ENCODE measurements at regions not wholly inside any gene's neighbourhood (a gene's known extent, or its start where the extent isn't known, plus 50 kb on each side); places are given as distances from the start of the nearest gene placed in this dataset.

- no peak for DNase-seq
Measured at GRCh38 chr9:120107138-120107537, 472.8 kb downstream of the CDK5RAP2 start.

- DNase-seq = no peak
Measured at GRCh38 chr9:120104771-120105170, 475.2 kb downstream of the CDK5RAP2 start.

GRCh38 chr9:120100595-120100994 is 479.4 kb downstream of the CDK5RAP2 start:
- DNase-seq = no peak

GRCh38 chr9:120099065-120099464 is 480.9 kb downstream of the CDK5RAP2 start:
- DNase-seq = no peak

- no peak for DNase-seq
Measured at GRCh38 chr9:120098584-120098983, 481.4 kb downstream of the CDK5RAP2 start.

- DNase-seq = no peak
Measured at GRCh38 chr9:120091206-120091605, 488.8 kb downstream of the CDK5RAP2 start.

- DNase-seq = no peak
Measured at GRCh38 chr9:120080849-120081248, 499.1 kb downstream of the CDK5RAP2 start.

GRCh38 chr9:120078112-120078511 is 501.9 kb downstream of the CDK5RAP2 start:
- no peak for DNase-seq

- DNase-seq = no peak
Measured at GRCh38 chr9:120071760-120072159, 508.2 kb downstream of the CDK5RAP2 start.

GRCh38 chr9:120066315-120066714 is 513.7 kb downstream of the CDK5RAP2 start:
- DNase-seq = no peak

- DNase-seq = no peak
Measured at GRCh38 chr9:120065151-120065550, 514.8 kb downstream of the CDK5RAP2 start.

GRCh38 chr9:120045011-120045410 is 535.0 kb downstream of the CDK5RAP2 start:
- DNase-seq = no peak

GRCh38 chr9:120043448-120043847 is 536.5 kb downstream of the CDK5RAP2 start:
- DNase-seq = no peak

GRCh38 chr9:120040896-120041295 is 539.1 kb downstream of the CDK5RAP2 start:
- no peak for DNase-seq

- no peak for DNase-seq
Measured at GRCh38 chr9:120038342-120038741, 541.6 kb downstream of the CDK5RAP2 start.

GRCh38 chr9:120032639-120033038 is 547.3 kb downstream of the CDK5RAP2 start:
- DNase-seq = no peak

- no peak for DNase-seq
Measured at GRCh38 chr9:120030847-120031246, 549.1 kb downstream of the CDK5RAP2 start.

- no peak for DNase-seq
Measured at GRCh38 chr9:120018550-120018949, 561.4 kb downstream of the CDK5RAP2 start.

- DNase-seq = no peak
Measured at GRCh38 chr9:120018037-120018436, 561.9 kb downstream of the CDK5RAP2 start.

GRCh38 chr9:120016231-120016630 is 563.7 kb downstream of the CDK5RAP2 start:
- no peak for DNase-seq

GRCh38 chr9:120014796-120015195 is 565.2 kb downstream of the CDK5RAP2 start:
- no peak for DNase-seq

GRCh38 chr9:120009856-120010255 is 570.1 kb downstream of the CDK5RAP2 start:
- DNase-seq = no peak

- DNase-seq = no peak
Measured at GRCh38 chr9:120001536-120001935, 578.4 kb downstream of the CDK5RAP2 start.

GRCh38 chr9:119998614-119999013 is 581.4 kb downstream of the CDK5RAP2 start:
- no peak for DNase-seq

- DNase-seq = no peak
Measured at GRCh38 chr9:119991797-119992196, 588.2 kb downstream of the CDK5RAP2 start.

GRCh38 chr9:119986713-119987112 is 593.3 kb downstream of the CDK5RAP2 start:
- no peak for DNase-seq
